ENCODE measurements at regions not wholly inside any gene's neighbourhood (a gene's known extent, or its start where the extent isn't known, plus 50 kb on each side); places are given as distances from the start of the nearest gene placed in this dataset.

GRCh38 chr10:10873915-10874314, 143.8 kb upstream of the CELF2 start:
- ChIA-PET CTCF (no interaction called here), POLR2A (no interaction called here)
- ATAC-seq (no peak), DNase-seq (no peak)
- no peak overlapping the region for H3K27ac Mint-ChIP-seq
- H3K36me3 Mint-ChIP-seq (ENCODE audit: low read depth) = no peaks in the 10 kb centered on the region
- H3K27me3 Mint-ChIP-seq = peaks cover 12% of the 10 kb centered on the region
- intact Hi-C loops (cut with micrococcal nuclease) = no loop called here
- H3K4me3 Mint-ChIP-seq = no peak overlapping the region
- TF ChIP-seq CTCF (IDR thresholded peaks at IDR 0.05) = no peak
- H3K9me3 Mint-ChIP-seq = no peaks in the 10 kb centered on the region
- H3K4me1 Mint-ChIP-seq (ENCODE audit: low read depth) = no peaks in the 10 kb centered on the region

GRCh38 chr10:10878963-10879362, 138.7 kb upstream of the CELF2 start:
- CTCF ChIA-PET = no interaction called here
- Mint-ChIP-seq H3K4me3 (no peak overlapping the region), H3K36me3 (ENCODE audit: low read depth) (no peaks in the 10 kb centered on the region), H3K9me3 (no peaks in the 10 kb centered on the region), H3K27me3 (peaks cover 4% of the 10 kb centered on the region), H3K4me1 (ENCODE audit: low read depth) (no peaks in the 10 kb centered on the region), H3K27ac (no peak overlapping the region)
- intact Hi-C loops (cut with micrococcal nuclease) = no loop called here
- DNase-seq (no peak), ATAC-seq (no peak)
- no peak for TF ChIP-seq CTCF (IDR thresholded peaks at IDR 0.05)
- POLR2A ChIA-PET = no interaction called here

GRCh38 chr10:10881117-10881813, 136.4 kb upstream of the CELF2 start:
- POLR2A ChIA-PET = no interaction called here
- H3K4me3 Mint-ChIP-seq = no peak overlapping the region
- DNase-seq (no peak), ATAC-seq (no peak)
- H3K4me1 Mint-ChIP-seq (ENCODE audit: low read depth) = no peaks in the 10 kb centered on the region
- H3K9me3 Mint-ChIP-seq = peaks cover 7% of the 10 kb centered on the region
- CTCF ChIA-PET = no interaction called here
- intact Hi-C loops (cut with micrococcal nuclease) = no loop called here
- no peak for TF ChIP-seq CTCF (IDR thresholded peaks at IDR 0.05)
- H3K27me3 Mint-ChIP-seq = peaks cover 1% of the 10 kb centered on the region
- H3K27ac Mint-ChIP-seq = no peak overlapping the region
- H3K36me3 Mint-ChIP-seq (ENCODE audit: low read depth) = no peaks in the 10 kb centered on the region

GRCh38 chr10:10883737-10884136, 133.9 kb upstream of the CELF2 start:
- no peak overlapping the region for H3K27ac Mint-ChIP-seq
- peaks cover 6% of the 10 kb centered on the region for H3K27me3 Mint-ChIP-seq
- no peak for DNase-seq
- no peaks in the 10 kb centered on the region for H3K36me3 Mint-ChIP-seq (ENCODE audit: low read depth)
- intact Hi-C loops (cut with micrococcal nuclease) = no loop called here
- no peak for TF ChIP-seq CTCF (IDR thresholded peaks at IDR 0.05)
- H3K4me1 Mint-ChIP-seq (ENCODE audit: low read depth) = no peaks in the 10 kb centered on the region
- ATAC-seq = no peak
- H3K4me3 Mint-ChIP-seq = no peak overlapping the region
- ChIA-PET CTCF (no interaction called here), POLR2A (no interaction called here)
- peaks cover 7% of the 10 kb centered on the region for H3K9me3 Mint-ChIP-seq

- Mint-ChIP-seq H3K36me3 (ENCODE audit: low read depth) (no peaks in the 10 kb centered on the region), H3K27ac (no peak overlapping the region), H3K4me3 (no peak overlapping the region), H3K27me3 (peaks cover 8% of the 10 kb centered on the region), H3K9me3 (peaks cover 7% of the 10 kb centered on the region), H3K4me1 (ENCODE audit: low read depth) (no peaks in the 10 kb centered on the region)
- CTCF ChIA-PET = no interaction called here
- ATAC-seq (no peak), DNase-seq (no peak)
- intact Hi-C loops (cut with micrococcal nuclease) = no loop called here
- POLR2A ChIA-PET = no interaction called here
- no peak for TF ChIP-seq CTCF (IDR thresholded peaks at IDR 0.05)
Observed at GRCh38 chr10:10886861-10887531, 130.7 kb upstream of the CELF2 start.

Data from activated CD8-positive, alpha-beta T cell treated with anti-CD3 and anti-CD28 coated beads for 36 hours (primary cell).